ENCODE measurements at regions not wholly inside any gene's neighbourhood (a gene's known extent, or its start where the extent isn't known, plus 50 kb on each side); places are given as distances from the start of the nearest gene placed in this dataset.

DNA sequence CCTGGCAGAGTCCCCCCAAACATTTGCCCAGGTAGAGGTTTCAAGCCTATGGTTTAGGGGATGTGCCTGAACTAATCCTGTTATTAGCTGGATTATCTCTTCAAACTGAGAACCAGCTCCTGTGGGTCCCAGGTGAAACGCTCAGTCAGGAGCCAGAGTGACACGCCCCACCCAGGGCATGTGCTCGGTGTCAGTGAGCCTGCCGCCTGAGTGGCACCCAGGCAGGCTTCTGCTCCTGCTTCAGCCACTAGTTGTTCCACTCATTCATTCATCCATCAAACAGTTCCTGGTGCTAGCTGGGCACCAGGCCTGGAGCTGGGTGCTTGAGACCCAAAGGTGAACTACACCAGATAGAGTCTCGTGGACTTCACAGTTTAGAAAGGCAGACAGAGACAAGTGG is 129.4 kb upstream of the PITX1 start:
- Histone ChIP-seq H3K36me3 (ENCODE audit: control insufficient read depth in 2 of 2, extremely low read depth in 1 of 2, insufficient read depth in 2 of 2, low read length in 2 of 2) (no peaks in the 10 kb centered on the region), H3K9me3 (replicated peaks; ENCODE audit: control insufficient read depth, insufficient read depth, low read length) (no peaks in the 10 kb centered on the region), H3K79me2 (ENCODE audit: control insufficient read depth, insufficient read depth, low read length) (no peaks in the 10 kb centered on the region), H3K4me1 (ENCODE audit: control insufficient read depth, extremely low read depth, insufficient read depth, low read length) (no peaks in the 10 kb centered on the region), H2AFZ (ENCODE audit: low read depth, low read length) (no peak overlapping the region), H3K27ac (ENCODE audit: insufficient read depth, low read depth, low read length) (no peak overlapping the region), H3K27me3 (ENCODE audit: control insufficient read depth in 2 of 2, insufficient read depth in 2 of 2, low read length in 2 of 2) (peaks cover 20 to 25% of the 10 kb centered on the region in 2 experiments), H3K9ac (replicated peaks; ENCODE audit: extremely low read depth, insufficient read depth, low read length) (no peak overlapping the region), H3K4me2 (ENCODE audit: insufficient read depth, low read length) (no peak overlapping the region), H3K9me1 (replicated peaks; ENCODE audit: control insufficient read depth, extremely low read depth, insufficient read depth, low read length) (no peaks in the 10 kb centered on the region), H4K20me1 (replicated peaks; ENCODE audit: control insufficient read depth, extremely low read depth, insufficient read depth, low read length) (no peaks in the 10 kb centered on the region), H3K4me3 (replicated peaks in 1 of 3; ENCODE audit: insufficient read depth in 1 of 3, low read depth in 1 of 3, low read length in 3 of 3) (no peak overlapping the region)
- intact Hi-C loops (cut with micrococcal nuclease) (no loop called here), dilution Hi-C loops (cut with MboI; ENCODE audit: extremely low pct_ligation_motif_present, low sequenced_read_pairs) (no loop called here)
- BruUV-seq (replicated peaks) = no TSS peak
- TF ChIP-seq CTCF (IDR thresholded peaks at IDR 0.05; ENCODE audit: extremely low read depth in 1 of 2, insufficient read depth in 1 of 2, low read depth in 1 of 2, low read length in 2 of 2) = no peak
- no peak for TF ChIP-seq POLR2A (IDR thresholded peaks at IDR 0.05; ENCODE audit: low read depth, low read length)
- no peak for TF ChIP-seq EZH2 (IDR thresholded peaks at IDR 0.05; ENCODE audit: borderline replicate concordance, low read depth, low read length, severe bottlenecking)
- TF ChIP-seq FOS (IDR thresholded peaks at IDR 0.05; ENCODE audit: borderline replicate concordance, insufficient read depth, low read length) = no peak
- TF ChIP-seq MYC (IDR thresholded peaks at IDR 0.05; ENCODE audit: low read depth, low read length) = no peak
- TF ChIP-seq, protein P1, sequence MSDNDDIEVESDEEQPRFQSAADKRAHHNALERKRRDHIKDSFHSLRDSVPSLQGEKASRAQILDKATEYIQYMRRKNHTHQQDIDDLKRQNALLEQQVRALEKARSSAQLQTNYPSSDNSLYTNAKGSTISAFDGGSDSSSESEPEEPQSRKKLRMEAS (IDR thresholded peaks at IDR 0.05; ENCODE audit: insufficient read depth, insufficient read length) = no peak
- no peak for TF ChIP-seq GATA2 (IDR thresholded peaks at IDR 0.05; ENCODE audit: insufficient read depth, insufficient read length, low read depth, low read length)
- no peak for TF ChIP-seq POLR2AphosphoS5 (IDR thresholded peaks at IDR 0.05; ENCODE audit: insufficient read depth, low read depth, low read length)
- no peak for TF ChIP-seq JUN (IDR thresholded peaks at IDR 0.05; ENCODE audit: borderline replicate concordance, insufficient read depth, insufficient read length, low read depth)
- no peak for DNase-seq (ENCODE audit: low read depth, low spot score)
- no peak for FAIRE-seq
- CTCF ChIA-PET = no interaction called here
- POLR2A ChIA-PET = no interaction called here
